ENCODE measurements at regions not wholly inside any gene's neighbourhood (a gene's known extent, or its start where the extent isn't known, plus 50 kb on each side); places are given as distances from the start of the nearest gene placed in this dataset.

GRCh38 chr18:23341383-23341782 lies 111.7 kb upstream of the RIOK3 start:
- TF ChIP-seq CTCF (IDR thresholded peaks at IDR 0.05), result no peak
- no peak for TF ChIP-seq POLR2A (IDR thresholded peaks at IDR 0.05)

Data from tibial nerve (tissue), 3 donors.